Panc1 (cell line): ENCODE measurements at regions not wholly inside any gene's neighbourhood (a gene's known extent, or its start where the extent isn't known, plus 50 kb on each side); places are given as distances from the start of the nearest gene placed in this dataset.

Experiments
- REST ChIP-seq, 2 experiments: IDR thresholded peaks; 2 replicates each; pipeline ENCODE4 v1.6.1; 2011 to 2012; ENCODE audit warnings: low read depth in 2 of 2, control low read depth in 1 of 2, low read length in 1 of 2, mild to moderate bottlenecking in 1 of 2, moderate library complexity in 1 of 2; ENCODE audit not compliant: insufficient read depth in 1 of 2
- TF ChIP-seq, protein P1 (sequence below): fragments of 450-650 bp; IDR thresholded peaks from 2 replicates; pipeline ENCODE4 v1.5.1; 2017; ENCODE audit warnings: mild to moderate bottlenecking

GRCh38 chr3:18838758-18839157, 309.6 kb upstream of the KCNH8 start:
- TF ChIP-seq, protein P1, sequence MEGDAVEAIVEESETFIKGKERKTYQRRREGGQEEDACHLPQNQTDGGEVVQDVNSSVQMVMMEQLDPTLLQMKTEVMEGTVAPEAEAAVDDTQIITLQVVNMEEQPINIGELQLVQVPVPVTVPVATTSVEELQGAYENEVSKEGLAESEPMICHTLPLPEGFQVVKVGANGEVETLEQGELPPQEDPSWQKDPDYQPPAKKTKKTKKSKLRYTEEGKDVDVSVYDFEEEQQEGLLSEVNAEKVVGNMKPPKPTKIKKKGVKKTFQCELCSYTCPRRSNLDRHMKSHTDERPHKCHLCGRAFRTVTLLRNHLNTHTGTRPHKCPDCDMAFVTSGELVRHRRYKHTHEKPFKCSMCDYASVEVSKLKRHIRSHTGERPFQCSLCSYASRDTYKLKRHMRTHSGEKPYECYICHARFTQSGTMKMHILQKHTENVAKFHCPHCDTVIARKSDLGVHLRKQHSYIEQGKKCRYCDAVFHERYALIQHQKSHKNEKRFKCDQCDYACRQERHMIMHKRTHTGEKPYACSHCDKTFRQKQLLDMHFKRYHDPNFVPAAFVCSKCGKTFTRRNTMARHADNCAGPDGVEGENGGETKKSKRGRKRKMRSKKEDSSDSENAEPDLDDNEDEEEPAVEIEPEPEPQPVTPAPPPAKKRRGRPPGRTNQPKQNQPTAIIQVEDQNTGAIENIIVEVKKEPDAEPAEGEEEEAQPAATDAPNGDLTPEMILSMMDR, result no peak
- no peak for TF ChIP-seq REST (IDR thresholded peaks at IDR 0.05; ENCODE audit: insufficient read depth in 1 of 2, low read depth in 2 of 2, low read length in 1 of 2)
